GM19240 (cell line): ENCODE measurements at regions not wholly inside any gene's neighbourhood (a gene's known extent, or its start where the extent isn't known, plus 50 kb on each side); places are given as distances from the start of the nearest gene placed in this dataset.
"Not testable (repeated sequence)": the region's sequence is repeated elsewhere in the genome, so short reads cannot be mapped to it uniquely, and the experiment has no call there.

Experiments
- DNase-seq: peaks from one replicate; pipeline ENCODE4 v3.0.0; 2011; ENCODE audit warnings: low spot score; ENCODE audit not compliant: insufficient read length

DNA sequence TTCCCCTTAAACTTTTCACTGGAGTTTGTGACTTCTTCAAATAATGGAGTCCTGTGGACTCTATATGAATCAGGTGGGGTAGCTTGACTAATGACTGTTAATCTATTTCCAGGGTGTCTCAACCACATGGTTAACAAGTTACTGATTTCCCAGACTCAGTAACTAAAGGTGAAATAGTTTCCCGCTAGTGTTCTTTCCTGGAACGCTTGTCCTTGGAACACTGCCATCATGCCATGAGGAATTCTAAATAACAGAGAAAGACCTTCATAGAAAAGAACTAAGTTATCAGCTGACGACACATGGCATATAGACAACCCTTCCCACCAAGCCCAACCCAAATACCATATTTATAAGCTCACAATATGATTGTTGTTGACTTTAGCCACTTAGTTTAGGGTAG is 1027.9 kb upstream of the FAM98A start:
- no peak for DNase-seq

DNA sequence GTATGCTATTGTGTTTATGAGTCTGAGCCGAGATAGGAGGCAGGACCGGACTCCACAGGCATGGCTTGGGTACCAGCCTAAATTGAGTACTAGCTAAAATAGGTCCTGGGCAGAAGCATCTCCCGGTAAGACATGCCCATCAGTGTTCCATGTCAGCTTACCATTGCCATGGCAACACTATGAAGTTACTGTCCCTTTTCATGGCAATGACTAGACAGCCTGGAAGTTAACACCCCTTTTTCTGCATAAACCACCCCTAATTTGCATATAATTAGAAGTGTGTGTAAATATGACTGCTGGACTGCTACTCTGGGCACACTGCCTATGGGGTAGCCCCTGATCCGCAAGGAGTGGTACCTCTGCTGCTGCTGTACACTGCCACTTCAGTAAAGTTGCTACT is 1005.1 kb upstream of the FAM98A start:
- no peak for DNase-seq

DNA sequence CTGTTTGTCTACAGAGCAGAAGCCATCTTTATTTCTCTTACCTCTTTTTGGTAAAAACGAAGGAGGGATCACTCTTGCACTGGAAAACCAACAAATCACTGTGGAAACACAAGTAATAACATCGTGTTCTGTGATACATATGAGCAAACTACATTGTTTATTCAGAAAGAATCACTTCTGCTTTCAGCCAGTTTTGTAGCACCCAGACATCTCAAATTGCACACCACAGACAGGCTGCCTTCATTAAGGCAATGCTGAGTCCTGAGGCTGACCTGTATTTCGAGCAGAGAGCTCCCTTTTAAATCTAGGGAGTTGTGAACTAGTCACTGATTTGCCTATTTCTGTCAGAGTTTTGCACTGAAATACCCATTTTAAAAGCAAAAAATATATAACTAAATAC is 1003.2 kb upstream of the FAM98A start:
- no peak for DNase-seq

DNA sequence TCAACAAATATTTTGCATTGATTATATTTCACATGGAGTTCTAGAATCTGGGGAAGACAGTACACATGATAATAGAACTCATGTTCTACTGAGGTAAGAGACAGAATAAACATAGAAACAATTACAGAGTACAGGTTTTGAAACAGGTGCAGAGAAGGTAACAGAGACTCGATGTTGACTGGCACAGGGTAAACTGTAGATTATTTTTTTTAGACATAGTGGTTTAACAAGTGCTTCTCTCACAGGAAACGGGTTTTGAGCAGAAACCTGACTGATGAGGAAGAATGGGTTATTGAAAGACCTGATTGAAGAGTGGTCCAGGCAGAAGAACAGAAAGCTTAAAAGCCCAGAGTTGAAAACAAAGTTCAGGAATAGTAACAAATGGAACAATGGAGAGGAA is 1002.5 kb upstream of the FAM98A start:
- no peak for DNase-seq

DNA sequence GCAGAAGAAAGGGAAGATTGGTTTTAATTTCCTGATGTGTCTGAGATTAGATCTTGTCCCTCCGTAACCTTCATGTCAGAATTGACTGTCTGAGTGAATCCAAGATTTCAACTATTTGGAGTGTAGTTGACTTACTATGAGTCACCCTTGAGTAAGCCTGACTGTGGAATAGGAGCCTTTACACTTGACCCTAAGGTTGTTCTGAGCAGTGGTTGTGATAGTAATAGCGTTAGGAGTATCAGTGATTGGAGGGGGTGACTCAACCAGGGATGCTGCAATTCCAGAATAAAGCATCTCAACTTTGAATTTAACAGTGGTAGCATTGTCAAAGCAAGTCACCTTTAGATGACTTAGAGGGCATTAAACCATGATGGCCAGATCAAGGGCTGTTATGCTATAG is 979.5 kb upstream of the FAM98A start:
- no peak for DNase-seq

DNA sequence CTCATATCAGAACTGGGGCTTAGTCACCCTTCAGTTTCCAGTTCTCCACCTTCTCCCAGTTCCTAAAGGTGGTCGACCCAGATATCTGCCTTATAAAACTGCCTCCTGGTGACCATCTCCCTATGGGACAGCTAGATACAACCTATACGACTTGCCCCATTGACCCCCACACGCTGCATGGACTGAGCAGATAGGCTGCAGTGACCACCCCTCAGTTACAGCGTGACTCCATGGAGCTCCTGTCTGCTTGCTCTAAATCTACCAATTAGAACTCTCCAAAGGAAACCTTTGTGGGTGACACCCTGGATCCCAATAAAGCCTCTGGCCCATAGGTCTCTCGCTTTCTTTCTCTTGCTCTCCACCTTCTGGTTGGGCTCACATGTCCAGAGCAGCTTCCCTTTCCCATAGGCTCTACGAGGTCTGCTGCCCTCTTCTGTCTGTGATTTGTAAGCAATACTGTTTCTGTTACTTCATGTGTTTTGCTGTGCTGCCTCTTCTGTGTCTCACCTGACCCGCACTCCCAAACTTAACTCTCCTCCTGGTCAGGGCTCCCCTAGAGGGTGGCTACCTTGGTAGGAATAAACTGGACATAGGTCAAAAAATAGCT is 971.3 kb upstream of the FAM98A start:
- DNase-seq, result no peak

GRCh38 chr2:34567128-34567527 is 968.0 kb upstream of the FAM98A start:
- DNase-seq, result no peak

DNA sequence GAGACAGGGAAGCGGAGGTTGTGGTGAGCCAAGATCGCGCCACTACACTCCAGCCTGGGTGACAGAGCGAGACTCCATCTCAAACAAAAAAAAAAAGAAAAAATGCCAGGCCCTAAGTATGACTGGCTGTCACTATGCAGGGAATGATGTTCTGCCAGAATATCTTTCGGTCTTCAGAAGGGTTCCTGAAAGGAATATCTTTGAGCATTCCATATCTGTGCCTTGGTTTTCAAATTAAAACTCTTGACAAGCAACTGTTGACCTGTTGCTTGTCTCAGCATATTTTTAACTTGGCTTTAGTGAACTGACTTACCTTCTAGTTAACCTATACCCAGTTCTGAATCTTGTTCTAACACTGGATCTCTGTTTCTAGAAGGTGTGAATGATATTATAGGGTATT is 953.2 kb upstream of the FAM98A start:
- DNase-seq, result no peak

GRCh38 chr2:34549710-34550345 is 950.7 kb upstream of the FAM98A start:
- no peak for DNase-seq

- DNase-seq, result no peak
Observed at GRCh38 chr2:34547900-34548299, 948.8 kb upstream of the FAM98A start.

GRCh38 chr2:34547340-34547739 is 948.2 kb upstream of the FAM98A start:
- DNase-seq, result no peak

DNA sequence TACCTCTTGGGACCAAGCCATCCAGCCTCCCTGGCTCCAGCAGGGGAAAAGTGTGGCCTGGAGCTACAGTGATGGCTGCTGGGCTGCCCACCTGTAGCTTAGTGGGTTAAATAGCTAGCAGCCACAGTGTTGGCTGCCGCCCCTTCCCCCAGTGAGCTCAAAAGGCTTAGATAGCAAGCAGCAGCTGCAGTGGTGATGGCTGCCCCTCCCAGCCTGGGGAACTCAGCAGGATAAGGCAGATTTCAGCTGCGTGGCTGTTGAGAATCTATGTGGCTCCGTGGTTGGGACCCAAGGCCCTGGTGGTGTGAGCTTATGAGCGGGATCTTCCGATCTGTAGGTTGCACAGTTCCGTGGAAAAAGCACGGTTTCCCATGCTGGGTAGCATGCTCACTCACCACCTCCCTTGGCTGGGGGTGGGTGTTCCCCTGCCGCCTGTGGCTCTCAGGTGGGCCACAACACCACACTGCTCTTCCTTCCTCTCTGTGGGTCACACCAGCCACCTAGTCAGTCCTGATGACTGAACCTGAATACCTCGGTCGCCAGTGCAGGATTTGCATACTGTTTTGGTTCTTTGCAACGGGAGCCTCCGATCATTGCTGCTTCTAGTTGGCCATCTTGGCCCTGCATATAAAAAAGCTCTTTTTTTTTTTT is 946.5 kb upstream of the FAM98A start:
- DNase-seq, result no peak

GRCh38 chr2:34534761-34535160 is 935.7 kb upstream of the FAM98A start:
- DNase-seq, result no peak

- no peak for DNase-seq
Observed at GRCh38 chr2:34534341-34534740, 935.2 kb upstream of the FAM98A start.

GRCh38 chr2:34533585-34534183 is 934.6 kb upstream of the FAM98A start:
- no peak for DNase-seq

- DNase-seq, result no peak
Observed at GRCh38 chr2:34529965-34530364, 930.9 kb upstream of the FAM98A start.

GRCh38 chr2:34523958-34524514 is 924.9 kb upstream of the FAM98A start:
- DNase-seq, result no peak

DNA sequence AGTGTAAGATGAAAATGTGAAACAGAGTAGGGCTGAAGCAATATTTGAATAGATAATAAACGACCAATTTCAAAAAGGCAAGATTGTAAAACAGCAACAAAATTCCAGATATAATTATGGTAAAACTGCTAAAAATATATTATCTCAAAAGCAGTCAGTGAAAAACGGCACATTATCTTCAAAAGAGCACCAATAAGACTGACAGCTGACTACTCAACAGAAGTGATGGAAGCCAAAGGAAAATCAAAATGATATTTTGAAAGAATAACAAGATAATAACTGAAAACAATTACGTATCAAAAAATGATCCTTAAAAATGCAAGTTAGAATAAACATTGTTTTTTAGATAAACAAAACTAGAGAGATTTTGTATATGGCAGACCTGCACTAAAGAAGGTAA is 920.6 kb upstream of the FAM98A start:
- no peak for DNase-seq

- DNase-seq, result no peak
Observed at GRCh38 chr2:34498561-34498960, 899.5 kb upstream of the FAM98A start.

DNA sequence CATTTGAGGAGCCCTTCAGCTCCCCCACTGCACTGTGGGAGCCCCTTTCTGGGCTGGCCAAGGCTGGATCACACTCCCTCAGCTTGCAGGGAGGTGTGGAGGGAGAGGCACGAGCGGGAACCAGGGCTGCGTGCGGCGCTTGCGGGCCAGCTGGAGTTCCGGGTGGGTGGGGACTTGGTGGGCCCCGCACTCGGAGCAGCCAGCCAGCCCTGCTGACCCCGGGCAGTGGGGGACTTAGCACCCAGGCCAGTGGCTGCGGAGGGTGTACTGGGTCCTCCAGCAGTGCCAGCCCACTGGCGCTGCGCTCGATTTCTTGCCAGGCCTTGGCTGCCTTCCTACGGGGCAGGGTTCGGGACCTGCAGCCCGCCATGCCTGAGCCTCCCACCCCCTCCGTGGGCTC is 895.1 kb upstream of the FAM98A start:
- DNase-seq, result not testable (repeated sequence)

- DNase-seq, result no peak
Observed at GRCh38 chr2:34492561-34493455, 893.7 kb upstream of the FAM98A start.
